Left ventricle myocardium inferior (tissue), 1 donor: ENCODE measurements at regions not wholly inside any gene's neighbourhood (a gene's known extent, or its start where the extent isn't known, plus 50 kb on each side); places are given as distances from the start of the nearest gene placed in this dataset.

Experiments
- DNase-seq: peaks from one replicate; pipeline ENCODE4 v3.0.0-alpha.2; 2020
- H3K27ac ChIP-seq: fragments of 200-600 bp; replicated peaks from 2 replicates; pipeline ENCODE4 v1.8.0; 2021
- H3K27me3 ChIP-seq: fragments of 200-600 bp; 2 replicates; pipeline ENCODE4 v1.8.0; 2021; ENCODE audit warnings: low read depth
- H3K36me3 ChIP-seq: fragments of 200-600 bp; 2 replicates; pipeline ENCODE4 v1.8.0; 2021
- H3K4me1 ChIP-seq: fragments of 200-600 bp; 2 replicates; pipeline ENCODE4 v1.8.0; 2021
- H3K4me3 ChIP-seq: fragments of 200-600 bp; 2 replicates; pipeline ENCODE4 v1.8.0; 2021; ENCODE audit warnings: mild to moderate bottlenecking, moderate library complexity
- H3K9me3 ChIP-seq: fragments of 200-600 bp; replicated peaks from 2 replicates; pipeline ENCODE4 v1.8.0; 2021
- CTCF ChIP-seq: fragments of 200-600 bp; IDR thresholded peaks from 2 replicates; pipeline ENCODE4 v1.8.0; 2021; ENCODE audit warnings: antibody characterized with exemption, mild to moderate bottlenecking, borderline replicate concordance
- intact Hi-C: fragments of 100-400 bp; cut with micrococcal nuclease; formaldehyde crosslinking; loops from one replicate; pipeline ENCODE4 v1.11.0; 2022
- donor health status: DM: no; HTN: yes; CAD: no; lungs with severe emphysema.

- DNase-seq: no peak
- Histone ChIP-seq H3K4me3 (no peak overlapping the region), H3K9me3 (no peaks in the 10 kb centered on the region), H3K27me3 (no peaks in the 10 kb centered on the region), H3K27ac (no peak overlapping the region), H3K36me3 (no peaks in the 10 kb centered on the region), H3K4me1 (peaks cover 8% of the 10 kb centered on the region)
- intact Hi-C loops: no loop called here
- TF ChIP-seq CTCF: no peak
These were observed 190.2 kb downstream of the BCAS1 start for GRCh38 chr20:53880108-53880641.

- no peak for DNase-seq
- H3K27ac ChIP-seq: no peak overlapping the region
- no peak overlapping the region for H3K4me3 ChIP-seq
- TF ChIP-seq CTCF: no peak
- no peaks in the 10 kb centered on the region for H3K36me3 ChIP-seq
- intact Hi-C loops: no loop called here
- H3K27me3 ChIP-seq: no peaks in the 10 kb centered on the region
- H3K9me3 ChIP-seq: no peaks in the 10 kb centered on the region
- peaks cover 8% of the 10 kb centered on the region for H3K4me1 ChIP-seq
These were observed 191.2 kb downstream of the BCAS1 start for GRCh38 chr20:53879048-53879684.

GRCh38 chr20:53878262-53879047, 191.9 kb downstream of the BCAS1 start:
- no peak overlapping the region for H3K4me3 ChIP-seq
- H3K27me3 ChIP-seq: no peaks in the 10 kb centered on the region
- intact Hi-C loops: no loop called here
- no peak for TF ChIP-seq CTCF
- no peaks in the 10 kb centered on the region for H3K9me3 ChIP-seq
- H3K27ac ChIP-seq: no peak overlapping the region
- no peaks in the 10 kb centered on the region for H3K36me3 ChIP-seq
- H3K4me1 ChIP-seq: peaks cover 8% of the 10 kb centered on the region
- no peak for DNase-seq

GRCh38 chr20:53876956-53877355, 193.4 kb downstream of the BCAS1 start:
- H3K4me1 ChIP-seq: peaks cover 13% of the 10 kb centered on the region
- TF ChIP-seq CTCF: no peak

GRCh38 chr20:53876470-53876869, 193.9 kb downstream of the BCAS1 start:
- Histone ChIP-seq H3K27ac (no peak overlapping the region), H3K27me3 (no peaks in the 10 kb centered on the region), H3K9me3 (no peaks in the 10 kb centered on the region), H3K36me3 (no peaks in the 10 kb centered on the region), H3K4me1 (peaks cover 18% of the 10 kb centered on the region), H3K4me3 (no peak overlapping the region)
- intact Hi-C loops: no loop called here
- no peak for TF ChIP-seq CTCF
- no peak for DNase-seq

More at GRCh38 chr20:53876956-53877355, 193.4 kb downstream of the BCAS1 start:
- Histone ChIP-seq H3K4me3 (no peak overlapping the region), H3K36me3 (no peaks in the 10 kb centered on the region), H3K27ac (no peak overlapping the region), H3K27me3 (no peaks in the 10 kb centered on the region), H3K9me3 (no peaks in the 10 kb centered on the region)
- intact Hi-C loops: no loop called here
- DNase-seq: no peak
